SIG-M5 treated with dmso at 0.1 percent for 504 hours (cell line): ENCODE measurements at regions not wholly inside any gene's neighbourhood (a gene's known extent, or its start where the extent isn't known, plus 50 kb on each side); places are given as distances from the start of the nearest gene placed in this dataset.

Experiments
- DNase-seq: peaks from one replicate; lab custom pipeline; 2025; ENCODE audit not compliant: unreplicated experiment; lab: John Stamatoyannopoulos, UW

- no peak for DNase-seq
Observed at GRCh38 chr4:178258603-178259002, 816.4 kb upstream of the AGA start.

- no peak for DNase-seq
Observed at GRCh38 chr4:178259566-178259965, 817.3 kb upstream of the AGA start.

- no peak for DNase-seq
Observed at GRCh38 chr4:178264001-178264400, 821.8 kb upstream of the AGA start.

- DNase-seq = no peak
Observed at GRCh38 chr4:178271386-178271785, 829.1 kb upstream of the AGA start.

GRCh38 chr4:178273168-178273567, 830.9 kb upstream of the AGA start:
- no peak for DNase-seq

GRCh38 chr4:178275671-178276360, 833.6 kb upstream of the AGA start:
- no peak for DNase-seq

GRCh38 chr4:178280362-178280761, 838.1 kb upstream of the AGA start:
- no peak for DNase-seq

GRCh38 chr4:178288462-178288861, 846.2 kb upstream of the AGA start:
- DNase-seq = no peak

- DNase-seq = no peak
Observed at GRCh38 chr4:178293601-178294000, 851.4 kb upstream of the AGA start.

GRCh38 chr4:178296669-178297068, 854.4 kb upstream of the AGA start:
- no peak for DNase-seq

GRCh38 chr4:178306565-178306964, 864.3 kb upstream of the AGA start:
- no peak for DNase-seq

- no peak for DNase-seq
Observed at GRCh38 chr4:178309890-178310289, 867.7 kb upstream of the AGA start.

- DNase-seq = no peak
Observed at GRCh38 chr4:178311997-178312396, 869.8 kb upstream of the AGA start.

- no peak for DNase-seq
Observed at GRCh38 chr4:178314287-178314686, 872.0 kb upstream of the AGA start.

- DNase-seq = no peak
Observed at GRCh38 chr4:178316211-178316610, 874.0 kb upstream of the AGA start.

- DNase-seq = no peak
Observed at GRCh38 chr4:178320003-178320402, 877.8 kb upstream of the AGA start.

- DNase-seq = no peak
Observed at GRCh38 chr4:178322524-178323183, 880.4 kb upstream of the AGA start.

GRCh38 chr4:178329226-178329872, 887.1 kb upstream of the AGA start:
- no peak for DNase-seq

- DNase-seq = no peak
Observed at GRCh38 chr4:178333355-178333754, 891.1 kb upstream of the AGA start.

GRCh38 chr4:178339769-178340168, 897.5 kb upstream of the AGA start:
- DNase-seq = no peak

GRCh38 chr4:178340468-178340867, 898.2 kb upstream of the AGA start:
- DNase-seq = no peak

- DNase-seq = no peak
Observed at GRCh38 chr4:178344096-178344495, 901.9 kb upstream of the AGA start.
